Keratinocyte (primary cell): ENCODE measurements at regions not wholly inside any gene's neighbourhood (a gene's known extent, or its start where the extent isn't known, plus 50 kb on each side); places are given as distances from the start of the nearest gene placed in this dataset.

ENCODE experiments used
- DNase-seq: peaks from one replicate; pipeline ENCODE4 v3.0.0-alpha.2; 2011; ENCODE audit warnings: low read depth, missing footprints, low spot score
- FAIRE-seq: peaks from 2 replicates; lab custom pipeline; 2011; peaks lifted over from hg19 to GRCh38; lab: Jason Lieb, UNC
- H2AFZ ChIP-seq: 2 replicates; pipeline ENCODE4 v1.6.0; 2012; ENCODE audit warnings: low read length, control low read depth, inconsistent platforms; ENCODE audit not compliant: control insufficient read depth
- H3K27ac ChIP-seq: 2 replicates; pipeline ENCODE4 v1.5.1; 2011; ENCODE audit warnings: low read length; ENCODE audit not compliant: control insufficient read depth, insufficient read depth
- H3K27me3 ChIP-seq: 3 replicates; pipeline ENCODE4 v1.6.0; 2011; ENCODE audit warnings: low read length; ENCODE audit not compliant: control insufficient read depth, insufficient read depth; ENCODE audit errors: extremely low read depth
- H3K36me3 ChIP-seq, 2 experiments: 2 replicates in 1 of 2; 3 replicates in 1 of 2; pipeline ENCODE4 v1.5.1; 2011; ENCODE audit warnings: low read length in 2 of 2, mild to moderate bottlenecking in 1 of 2; ENCODE audit not compliant: control insufficient read depth in 2 of 2, insufficient read depth in 2 of 2; ENCODE audit errors: extremely low read depth in 1 of 2
- H3K4me1 ChIP-seq: 3 replicates; pipeline ENCODE4 v1.5.1; 2011; ENCODE audit warnings: low read length; ENCODE audit not compliant: control insufficient read depth, insufficient read depth; ENCODE audit errors: extremely low read depth
- H3K4me2 ChIP-seq: 3 replicates; pipeline ENCODE4 v1.6.0; 2011; ENCODE audit warnings: low read depth, low read length; ENCODE audit not compliant: control insufficient read depth, insufficient read depth; ENCODE audit errors: extremely low read depth
- H3K4me3 ChIP-seq, 3 experiments: fragments of 200-600 bp in 1 of 3; sonication (generic) in 1 of 3; 2 replicates in 2 of 3; 3 replicates in 1 of 3; pipeline ENCODE4 v1.5.1; 2011 to 2016; ENCODE audit warnings: low read length in 3 of 3, mild to moderate bottlenecking in 3 of 3, control low read depth in 2 of 3, inconsistent platforms in 1 of 3, low read depth in 1 of 3, mixed read lengths in 1 of 3, mixed run types in 1 of 3, moderate library complexity in 1 of 3; ENCODE audit not compliant: control insufficient read depth in 2 of 3, insufficient read depth in 2 of 3; ENCODE audit errors: extremely low read depth in 1 of 3
- H3K79me2 ChIP-seq: 2 replicates; pipeline ENCODE4 v1.6.0; 2012; ENCODE audit warnings: low read length; ENCODE audit not compliant: control insufficient read depth, insufficient read depth
- H3K9ac ChIP-seq: 3 replicates; pipeline ENCODE4 v1.6.0; 2011; ENCODE audit warnings: low read length; ENCODE audit not compliant: control insufficient read depth, insufficient read depth; ENCODE audit errors: extremely low read depth
- H3K9me1 ChIP-seq: 3 replicates; pipeline ENCODE4 v1.6.0; 2011; ENCODE audit warnings: low read length; ENCODE audit not compliant: control insufficient read depth, insufficient read depth; ENCODE audit errors: extremely low read depth
- H3K9me3 ChIP-seq: 2 replicates; pipeline ENCODE4 v1.5.1; 2012; ENCODE audit warnings: low read depth, low read length; ENCODE audit not compliant: control insufficient read depth
- H4K20me1 ChIP-seq: 3 replicates; pipeline ENCODE4 v1.6.0; 2011; ENCODE audit warnings: low read length; ENCODE audit not compliant: control insufficient read depth, insufficient read depth; ENCODE audit errors: extremely low read depth
- EZH2 ChIP-seq: IDR thresholded peaks from one replicate; pipeline ENCODE4 v1.6.1; 2012; ENCODE audit warnings: inconsistent platforms, mild to moderate bottlenecking, low read length, moderate library complexity
- dilution Hi-C: fragments of 300-500 bp; cut with MboI; formaldehyde crosslinking; loops from one replicate; pipeline ENCODE4 v1.7.0; 2020; ENCODE audit warnings: low sequenced_read_pairs; ENCODE audit not compliant: extremely low pct_ligation_motif_present
- TF ChIP-seq, protein P1 (sequence below), 3 experiments: IDR thresholded peaks in 1 of 3; conservative IDR thresholded peaks in 1 of 3; optimal IDR thresholded peaks in 1 of 3; 2 replicates in 2 of 3; 3 replicates in 1 of 3; pipeline versions ENCODE3 to v1.5.1; 2011; ENCODE audit warnings: low read length in 3 of 3, mild to moderate bottlenecking in 3 of 3, moderate library complexity in 2 of 3, control low read depth in 1 of 3, inconsistent platforms in 1 of 3; ENCODE audit not compliant: insufficient read depth in 2 of 3; ENCODE audit errors: extremely low read depth in 1 of 3

DNA sequence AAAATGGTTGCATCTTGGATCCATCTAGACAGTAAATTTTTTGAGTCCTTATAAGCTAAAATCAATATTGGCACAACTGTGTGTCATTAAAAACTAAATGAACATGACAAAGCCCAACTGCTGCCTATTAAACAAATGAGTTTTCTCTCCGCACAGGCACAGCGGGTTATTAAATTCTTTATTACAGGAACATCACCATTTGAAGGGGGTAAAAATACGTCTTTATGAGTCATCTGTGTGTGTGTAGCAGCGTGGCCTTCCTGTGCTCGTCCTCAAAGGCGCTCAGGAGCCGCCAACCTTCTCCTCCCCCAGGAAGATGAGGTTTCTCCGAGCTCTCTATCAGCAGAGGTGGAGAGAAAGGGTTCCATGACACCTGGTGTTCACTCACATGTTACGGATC, 62.6 kb upstream of the SDK2 start:
- no peak overlapping the region for H3K4me2 ChIP-seq
- H3K27ac ChIP-seq, result no peak overlapping the region
- no peak for DNase-seq
- no peak overlapping the region for H3K9ac ChIP-seq
- peaks cover 7% of the 10 kb centered on the region for H3K27me3 ChIP-seq
- H3K9me1 ChIP-seq, result no peaks in the 10 kb centered on the region
- FAIRE-seq, result no peak
- no peaks in the 10 kb centered on the region for H3K36me3 ChIP-seq
- no peaks in the 10 kb centered on the region for H3K79me2 ChIP-seq
- H3K9me3 ChIP-seq, result no peaks in the 10 kb centered on the region
- H3K4me3 ChIP-seq, result no peak overlapping the region
- TF ChIP-seq, protein P1, sequence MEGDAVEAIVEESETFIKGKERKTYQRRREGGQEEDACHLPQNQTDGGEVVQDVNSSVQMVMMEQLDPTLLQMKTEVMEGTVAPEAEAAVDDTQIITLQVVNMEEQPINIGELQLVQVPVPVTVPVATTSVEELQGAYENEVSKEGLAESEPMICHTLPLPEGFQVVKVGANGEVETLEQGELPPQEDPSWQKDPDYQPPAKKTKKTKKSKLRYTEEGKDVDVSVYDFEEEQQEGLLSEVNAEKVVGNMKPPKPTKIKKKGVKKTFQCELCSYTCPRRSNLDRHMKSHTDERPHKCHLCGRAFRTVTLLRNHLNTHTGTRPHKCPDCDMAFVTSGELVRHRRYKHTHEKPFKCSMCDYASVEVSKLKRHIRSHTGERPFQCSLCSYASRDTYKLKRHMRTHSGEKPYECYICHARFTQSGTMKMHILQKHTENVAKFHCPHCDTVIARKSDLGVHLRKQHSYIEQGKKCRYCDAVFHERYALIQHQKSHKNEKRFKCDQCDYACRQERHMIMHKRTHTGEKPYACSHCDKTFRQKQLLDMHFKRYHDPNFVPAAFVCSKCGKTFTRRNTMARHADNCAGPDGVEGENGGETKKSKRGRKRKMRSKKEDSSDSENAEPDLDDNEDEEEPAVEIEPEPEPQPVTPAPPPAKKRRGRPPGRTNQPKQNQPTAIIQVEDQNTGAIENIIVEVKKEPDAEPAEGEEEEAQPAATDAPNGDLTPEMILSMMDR (optimal IDR thresholded peaks at IDR 0.05 in 1 of 3, IDR thresholded peaks at IDR 0.05 in 1 of 3, conservative IDR thresholded peaks at IDR 0.05 in 1 of 3; ENCODE audit: extremely low read depth in 1 of 3, insufficient read depth in 2 of 3, low read length in 3 of 3), result no peak
- TF ChIP-seq EZH2, result no peak
- no peaks in the 10 kb centered on the region for H3K4me1 ChIP-seq
- H4K20me1 ChIP-seq, result no peaks in the 10 kb centered on the region
- no peak overlapping the region for H2AFZ ChIP-seq
- dilution Hi-C loops, result no loop called here

DNA sequence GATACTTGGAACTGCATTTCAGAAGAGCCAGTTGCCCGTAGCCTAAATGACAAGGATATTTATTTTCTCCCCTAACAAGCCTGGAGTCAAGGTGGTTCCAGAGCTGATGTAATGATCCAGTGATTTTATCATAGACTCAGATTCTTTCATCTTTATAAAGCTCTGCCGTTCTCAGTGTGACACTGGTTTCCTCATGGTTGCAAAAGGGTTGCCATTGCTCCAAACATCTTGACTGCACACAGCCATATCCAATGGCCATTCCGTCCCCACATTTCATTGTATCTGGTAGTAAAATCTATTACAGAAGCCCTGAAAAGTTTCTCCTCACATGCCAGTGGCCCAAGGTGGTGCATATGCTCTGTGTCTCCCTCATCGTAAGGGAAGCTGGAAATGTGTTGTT, 63.1 kb upstream of the SDK2 start:
- dilution Hi-C loops, result no loop called here
- no peaks in the 10 kb centered on the region for H3K9me1 ChIP-seq
- no peak overlapping the region for H3K4me3 ChIP-seq
- H3K79me2 ChIP-seq, result no peaks in the 10 kb centered on the region
- TF ChIP-seq, protein P1 (optimal IDR thresholded peaks at IDR 0.05 in 1 of 3, IDR thresholded peaks at IDR 0.05 in 1 of 3, conservative IDR thresholded peaks at IDR 0.05 in 1 of 3; ENCODE audit: extremely low read depth in 1 of 3, insufficient read depth in 2 of 3, low read length in 3 of 3), result no peak
- no peak for TF ChIP-seq EZH2
- H4K20me1 ChIP-seq, result no peaks in the 10 kb centered on the region
- H3K36me3 ChIP-seq, result no peaks in the 10 kb centered on the region
- H3K9me3 ChIP-seq, result no peaks in the 10 kb centered on the region
- DNase-seq, result no peak
- H3K9ac ChIP-seq, result no peak overlapping the region
- H3K4me2 ChIP-seq, result no peak overlapping the region
- H3K27me3 ChIP-seq, result peaks cover 7% of the 10 kb centered on the region
- H3K4me1 ChIP-seq, result peaks cover 4% of the 10 kb centered on the region
- H3K27ac ChIP-seq, result no peak overlapping the region
- FAIRE-seq, result no peak
- H2AFZ ChIP-seq, result no peak overlapping the region
